ENCODE measurements at regions not wholly inside any gene's neighbourhood (a gene's known extent, or its start where the extent isn't known, plus 50 kb on each side); places are given as distances from the start of the nearest gene placed in this dataset.

DNA sequence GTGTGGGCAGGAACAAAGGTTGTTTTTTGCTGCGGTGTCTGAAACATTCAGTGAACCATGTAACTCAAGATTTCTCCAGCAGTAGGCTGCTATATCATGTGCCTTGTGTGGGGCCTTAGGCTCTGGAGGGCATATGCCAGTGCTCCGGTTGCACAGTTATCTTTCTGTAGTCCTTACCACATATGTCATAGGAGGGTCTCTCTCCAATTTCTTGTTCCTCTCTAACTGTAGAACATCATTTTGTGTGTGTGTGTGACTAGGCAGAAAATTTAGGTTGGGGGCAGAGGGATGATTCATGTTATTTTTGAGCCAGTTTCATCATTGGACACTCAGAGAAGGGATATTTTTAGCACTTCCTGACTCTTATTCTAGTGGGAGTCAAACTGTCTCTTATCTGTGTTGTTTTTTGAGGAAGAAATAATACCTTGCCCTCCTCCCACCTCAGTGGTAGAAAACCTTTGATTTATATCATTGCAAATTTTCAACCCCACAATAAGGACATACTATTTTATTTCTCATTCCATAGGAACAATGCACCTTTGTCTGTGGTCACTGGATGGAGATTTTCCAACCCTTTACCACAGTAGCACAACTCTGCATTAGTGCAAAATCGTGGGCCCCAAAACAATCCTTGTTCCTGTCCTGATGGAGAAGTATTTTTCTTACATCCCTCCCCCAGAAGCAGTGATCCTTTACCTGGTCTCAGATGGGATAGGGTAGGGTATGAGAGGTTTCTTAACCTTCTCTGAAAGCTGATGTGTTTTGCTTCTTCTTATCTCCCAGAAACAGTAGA is 113.9 kb downstream of the CCDC74A start:
- no peak for TF ChIP-seq CTCF (conservative IDR thresholded peaks at IDR 0.05 in 1 of 2, IDR thresholded peaks at IDR 0.05 in 1 of 2; ENCODE audit: low read depth in 1 of 2, low read length in 2 of 2)
- TF ChIP-seq EZH2 (IDR thresholded peaks at IDR 0.05; ENCODE audit: low read length, missing control alignments) = no peak

Data from fibroblast of lung (primary cell).